ENCODE measurements at regions not wholly inside any gene's neighbourhood (a gene's known extent, or its start where the extent isn't known, plus 50 kb on each side); places are given as distances from the start of the nearest gene placed in this dataset.

GRCh38 chr3:182292591-182292990, 500.7 kb upstream of the ATP11B start:
- H3K36me3 ChIP-seq (ENCODE audit: insufficient read depth, low read length), result no peaks in the 10 kb centered on the region
- no peaks in the 10 kb centered on the region for H3K27me3 ChIP-seq (ENCODE audit: insufficient read depth, low read length)
- H3K36me3 Mint-ChIP-seq (ENCODE audit: low read depth, unreplicated experiment), result no peaks in the 10 kb centered on the region
- H3K4me3 Mint-ChIP-seq (ENCODE audit: unreplicated experiment), result no peak overlapping the region
- H3K79me2 ChIP-seq (ENCODE audit: insufficient read depth, low read length), result no peaks in the 10 kb centered on the region
- DNase-seq (ENCODE audit: low read depth), result peak; percentile 18
- no peak overlapping the region for H3K27ac Mint-ChIP-seq (ENCODE audit: unreplicated experiment)
- no peaks in the 10 kb centered on the region for H3K27me3 Mint-ChIP-seq (ENCODE audit: low read depth, unreplicated experiment)
- FAIRE-seq, result no peak
- H3K9me3 ChIP-seq (ENCODE audit: insufficient read depth, low read depth, low read length), result no peaks in the 10 kb centered on the region
- no peaks in the 10 kb centered on the region for H4K20me1 ChIP-seq (ENCODE audit: insufficient read depth, low read length)
- TF ChIP-seq, protein P1, sequence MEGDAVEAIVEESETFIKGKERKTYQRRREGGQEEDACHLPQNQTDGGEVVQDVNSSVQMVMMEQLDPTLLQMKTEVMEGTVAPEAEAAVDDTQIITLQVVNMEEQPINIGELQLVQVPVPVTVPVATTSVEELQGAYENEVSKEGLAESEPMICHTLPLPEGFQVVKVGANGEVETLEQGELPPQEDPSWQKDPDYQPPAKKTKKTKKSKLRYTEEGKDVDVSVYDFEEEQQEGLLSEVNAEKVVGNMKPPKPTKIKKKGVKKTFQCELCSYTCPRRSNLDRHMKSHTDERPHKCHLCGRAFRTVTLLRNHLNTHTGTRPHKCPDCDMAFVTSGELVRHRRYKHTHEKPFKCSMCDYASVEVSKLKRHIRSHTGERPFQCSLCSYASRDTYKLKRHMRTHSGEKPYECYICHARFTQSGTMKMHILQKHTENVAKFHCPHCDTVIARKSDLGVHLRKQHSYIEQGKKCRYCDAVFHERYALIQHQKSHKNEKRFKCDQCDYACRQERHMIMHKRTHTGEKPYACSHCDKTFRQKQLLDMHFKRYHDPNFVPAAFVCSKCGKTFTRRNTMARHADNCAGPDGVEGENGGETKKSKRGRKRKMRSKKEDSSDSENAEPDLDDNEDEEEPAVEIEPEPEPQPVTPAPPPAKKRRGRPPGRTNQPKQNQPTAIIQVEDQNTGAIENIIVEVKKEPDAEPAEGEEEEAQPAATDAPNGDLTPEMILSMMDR (IDR thresholded peaks at IDR 0.05; ENCODE audit: insufficient read depth, low read depth, low read length), result no peak
- no peak for TF ChIP-seq EZH2 (IDR thresholded peaks at IDR 0.05; ENCODE audit: insufficient read depth, low read length)
- H3K9ac ChIP-seq (ENCODE audit: low read length), result no peak overlapping the region
- H3K4me1 ChIP-seq (ENCODE audit: insufficient read depth, low read length), result peaks cover 4% of the 10 kb centered on the region
- no peak overlapping the region for H3K4me2 ChIP-seq (ENCODE audit: low read length)
- peaks cover 15% of the 10 kb centered on the region for H3K4me1 Mint-ChIP-seq (ENCODE audit: low read depth, unreplicated experiment)
- no peak overlapping the region for H2AFZ ChIP-seq (ENCODE audit: low read depth, low read length)
- no peak overlapping the region for H3K27ac ChIP-seq (ENCODE audit: low read depth, low read length)
- no peak overlapping the region for H3K4me3 ChIP-seq (ENCODE audit: insufficient read depth, low read depth, low read length)
- H3K9me3 Mint-ChIP-seq (ENCODE audit: unreplicated experiment), result peaks cover 2% of the 10 kb centered on the region

GRCh38 chr3:182294256-182294655, 499.0 kb upstream of the ATP11B start:
- H3K36me3 Mint-ChIP-seq (ENCODE audit: low read depth, unreplicated experiment), result no peaks in the 10 kb centered on the region

GRCh38 chr3:182294696-182295095, 498.6 kb upstream of the ATP11B start:
- no peaks in the 10 kb centered on the region for H3K9me3 ChIP-seq (ENCODE audit: insufficient read depth, low read depth, low read length)
- no peak overlapping the region for H3K9ac ChIP-seq (ENCODE audit: low read length)
- Mint-ChIP-seq H3K9me3 (ENCODE audit: unreplicated experiment) (peaks cover 2% of the 10 kb centered on the region), H3K27me3 (ENCODE audit: low read depth, unreplicated experiment) (no peaks in the 10 kb centered on the region), H3K36me3 (ENCODE audit: low read depth, unreplicated experiment) (no peaks in the 10 kb centered on the region), H3K27ac (ENCODE audit: unreplicated experiment) (peak overlapping the region; percentile 82), H3K4me3 (ENCODE audit: unreplicated experiment) (no peak overlapping the region), H3K4me1 (ENCODE audit: low read depth, unreplicated experiment) (peaks cover 15% of the 10 kb centered on the region)
- DNase-seq (ENCODE audit: low read depth), result no peak
- no peak for FAIRE-seq
- TF ChIP-seq, protein P1 (IDR thresholded peaks at IDR 0.05; ENCODE audit: insufficient read depth, low read depth, low read length), result no peak
- TF ChIP-seq EZH2 (IDR thresholded peaks at IDR 0.05; ENCODE audit: insufficient read depth, low read length), result no peak
- no peak overlapping the region for H3K4me3 ChIP-seq (ENCODE audit: insufficient read depth, low read depth, low read length)
- H3K4me2 ChIP-seq (ENCODE audit: low read length), result peak overlapping the region; percentile 54
- H3K4me1 ChIP-seq (ENCODE audit: insufficient read depth, low read length), result peaks cover 4% of the 10 kb centered on the region
- H3K36me3 ChIP-seq (ENCODE audit: insufficient read depth, low read length), result no peaks in the 10 kb centered on the region
- H3K79me2 ChIP-seq (ENCODE audit: insufficient read depth, low read length), result no peaks in the 10 kb centered on the region
- H3K27me3 ChIP-seq (ENCODE audit: insufficient read depth, low read length), result no peaks in the 10 kb centered on the region
- H2AFZ ChIP-seq (ENCODE audit: low read depth, low read length), result peak overlapping the region; percentile 13
- no peak overlapping the region for H3K27ac ChIP-seq (ENCODE audit: low read depth, low read length)
- no peaks in the 10 kb centered on the region for H4K20me1 ChIP-seq (ENCODE audit: insufficient read depth, low read length)

More at GRCh38 chr3:182294256-182294655, 499.0 kb upstream of the ATP11B start:
- no peak overlapping the region for H3K27ac ChIP-seq (ENCODE audit: low read depth, low read length)
- H3K9me3 Mint-ChIP-seq (ENCODE audit: unreplicated experiment), result peaks cover 2% of the 10 kb centered on the region
- H3K9ac ChIP-seq (ENCODE audit: low read length), result no peak overlapping the region
- TF ChIP-seq EZH2 (IDR thresholded peaks at IDR 0.05; ENCODE audit: insufficient read depth, low read length), result no peak
- TF ChIP-seq, protein P1 (IDR thresholded peaks at IDR 0.05; ENCODE audit: insufficient read depth, low read depth, low read length), result no peak
- no peaks in the 10 kb centered on the region for H3K79me2 ChIP-seq (ENCODE audit: insufficient read depth, low read length)
- H3K27ac Mint-ChIP-seq (ENCODE audit: unreplicated experiment), result peak overlapping the region; percentile 82
- H3K27me3 ChIP-seq (ENCODE audit: insufficient read depth, low read length), result no peaks in the 10 kb centered on the region
- H3K4me2 ChIP-seq (ENCODE audit: low read length), result peak overlapping the region; percentile 54
- no peaks in the 10 kb centered on the region for H3K9me3 ChIP-seq (ENCODE audit: insufficient read depth, low read depth, low read length)
- H4K20me1 ChIP-seq (ENCODE audit: insufficient read depth, low read length), result no peaks in the 10 kb centered on the region
- peaks cover 4% of the 10 kb centered on the region for H3K4me1 ChIP-seq (ENCODE audit: insufficient read depth, low read length)
- H3K4me1 Mint-ChIP-seq (ENCODE audit: low read depth, unreplicated experiment), result peaks cover 15% of the 10 kb centered on the region
- DNase-seq (ENCODE audit: low read depth) (peak; percentile 93), FAIRE-seq (peak; percentile 23)
- H2AFZ ChIP-seq (ENCODE audit: low read depth, low read length), result peak overlapping the region; percentile 13
- no peaks in the 10 kb centered on the region for H3K36me3 ChIP-seq (ENCODE audit: insufficient read depth, low read length)
- H3K4me3 ChIP-seq (ENCODE audit: insufficient read depth, low read depth, low read length), result no peak overlapping the region
- no peak overlapping the region for H3K4me3 Mint-ChIP-seq (ENCODE audit: unreplicated experiment)
- H3K27me3 Mint-ChIP-seq (ENCODE audit: low read depth, unreplicated experiment), result no peaks in the 10 kb centered on the region

Measured in astrocyte (in vitro differentiated cells and primary cell).